T-helper 2 cell treated with Interferon-gamma antibody and Interleukin-4, amounts not matched to agents 5 μg/mL and 100 μg/mL, for 36 hours (primary cell): ENCODE measurements at regions not wholly inside any gene's neighbourhood (a gene's known extent, or its start where the extent isn't known, plus 50 kb on each side); places are given as distances from the start of the nearest gene placed in this dataset.

ENCODE experiments used
- DNase-seq: peaks from one replicate; pipeline ENCODE4 v3.0.0; 2021; ENCODE audit warnings: low spot score
- H3K27ac Mint-ChIP-seq: one replicate; pipeline ENCODE4 v1.8.0; 2021; ENCODE audit warnings: mild to moderate bottlenecking, mixed read lengths
- H3K27me3 Mint-ChIP-seq: one replicate; pipeline ENCODE4 v1.8.0; 2021; ENCODE audit warnings: low read depth, mixed read lengths
- H3K36me3 Mint-ChIP-seq: one replicate; pipeline ENCODE4 v1.8.0; 2021; ENCODE audit warnings: low read depth, mixed read lengths
- H3K4me1 Mint-ChIP-seq: one replicate; pipeline ENCODE4 v1.8.0; 2021; ENCODE audit warnings: low read depth, mixed read lengths
- H3K4me3 Mint-ChIP-seq: one replicate; pipeline ENCODE4 v1.8.0; 2022; ENCODE audit warnings: mild to moderate bottlenecking, moderate library complexity, mixed read lengths
- H3K9me3 Mint-ChIP-seq: one replicate; pipeline ENCODE4 v1.8.0; 2021; ENCODE audit warnings: mixed read lengths

- no peaks in the 10 kb centered on the region for H3K4me1 Mint-ChIP-seq
- DNase-seq: no peak
- no peak overlapping the region for H3K4me3 Mint-ChIP-seq
- no peaks in the 10 kb centered on the region for H3K9me3 Mint-ChIP-seq
- no peaks in the 10 kb centered on the region for H3K36me3 Mint-ChIP-seq
- peaks cover 21% of the 10 kb centered on the region for H3K27me3 Mint-ChIP-seq
- H3K27ac Mint-ChIP-seq: no peak overlapping the region
Observed at GRCh38 chr6:87789900-87790290, 87.9 kb upstream of the AKIRIN2 start.

GRCh38 chr6:87789198-87789899 lies 87.3 kb upstream of the AKIRIN2 start:
- no peak for DNase-seq
- H3K4me3 Mint-ChIP-seq: no peak overlapping the region
- no peaks in the 10 kb centered on the region for H3K9me3 Mint-ChIP-seq

GRCh38 chr6:87788141-87788540 lies 86.1 kb upstream of the AKIRIN2 start:
- no peak overlapping the region for H3K4me3 Mint-ChIP-seq
- H3K27me3 Mint-ChIP-seq: peaks cover 26% of the 10 kb centered on the region
- DNase-seq: no peak
- H3K4me1 Mint-ChIP-seq: no peaks in the 10 kb centered on the region
- H3K36me3 Mint-ChIP-seq: no peaks in the 10 kb centered on the region
- H3K9me3 Mint-ChIP-seq: no peaks in the 10 kb centered on the region
- no peak overlapping the region for H3K27ac Mint-ChIP-seq

More at GRCh38 chr6:87789198-87789899, 87.3 kb upstream of the AKIRIN2 start:
- H3K27me3 Mint-ChIP-seq: peaks cover 24% of the 10 kb centered on the region
- no peaks in the 10 kb centered on the region for H3K36me3 Mint-ChIP-seq
- no peak overlapping the region for H3K27ac Mint-ChIP-seq
- no peaks in the 10 kb centered on the region for H3K4me1 Mint-ChIP-seq

GRCh38 chr6:87785229-87785862 lies 83.3 kb upstream of the AKIRIN2 start:
- H3K27me3 Mint-ChIP-seq: peaks cover 33% of the 10 kb centered on the region
- H3K4me1 Mint-ChIP-seq: no peaks in the 10 kb centered on the region
- no peaks in the 10 kb centered on the region for H3K36me3 Mint-ChIP-seq
- no peak overlapping the region for H3K4me3 Mint-ChIP-seq
- H3K27ac Mint-ChIP-seq: no peak overlapping the region
- H3K9me3 Mint-ChIP-seq: no peaks in the 10 kb centered on the region
- DNase-seq: no peak

GRCh38 chr6:87784690-87785089 lies 82.7 kb upstream of the AKIRIN2 start:
- DNase-seq: no peak
- Mint-ChIP-seq H3K27ac (no peak overlapping the region), H3K9me3 (no peaks in the 10 kb centered on the region)

GRCh38 chr6:87784051-87784450 lies 82.0 kb upstream of the AKIRIN2 start:
- no peak overlapping the region for H3K27ac Mint-ChIP-seq
- DNase-seq: no peak

More at GRCh38 chr6:87784690-87785089, 82.7 kb upstream of the AKIRIN2 start:
- no peak overlapping the region for H3K4me3 Mint-ChIP-seq
- no peaks in the 10 kb centered on the region for H3K36me3 Mint-ChIP-seq
- H3K27me3 Mint-ChIP-seq: peaks cover 32% of the 10 kb centered on the region
- no peaks in the 10 kb centered on the region for H3K4me1 Mint-ChIP-seq

GRCh38 chr6:87779542-87779941 lies 77.5 kb upstream of the AKIRIN2 start:
- no peaks in the 10 kb centered on the region for H3K4me1 Mint-ChIP-seq
- H3K27me3 Mint-ChIP-seq: peaks cover 21% of the 10 kb centered on the region
- no peaks in the 10 kb centered on the region for H3K36me3 Mint-ChIP-seq
- H3K4me3 Mint-ChIP-seq: no peak overlapping the region
- H3K27ac Mint-ChIP-seq: no peak overlapping the region
- no peaks in the 10 kb centered on the region for H3K9me3 Mint-ChIP-seq
- DNase-seq: no peak

More at GRCh38 chr6:87784051-87784450, 82.0 kb upstream of the AKIRIN2 start:
- Mint-ChIP-seq H3K4me1 (no peaks in the 10 kb centered on the region), H3K4me3 (no peak overlapping the region), H3K27me3 (peaks cover 27% of the 10 kb centered on the region), H3K9me3 (no peaks in the 10 kb centered on the region), H3K36me3 (no peaks in the 10 kb centered on the region)

- DNase-seq: no peak
- no peaks in the 10 kb centered on the region for H3K9me3 Mint-ChIP-seq
Observed at GRCh38 chr6:87772597-87773530, 70.8 kb upstream of the AKIRIN2 start.

GRCh38 chr6:87767478-87767877 lies 65.4 kb upstream of the AKIRIN2 start:
- Mint-ChIP-seq H3K4me3 (no peak overlapping the region), H3K27ac (no peak overlapping the region), H3K4me1 (no peaks in the 10 kb centered on the region), H3K9me3 (no peaks in the 10 kb centered on the region), H3K27me3 (peaks cover 11% of the 10 kb centered on the region), H3K36me3 (no peaks in the 10 kb centered on the region)
- DNase-seq: no peak

More at GRCh38 chr6:87772597-87773530, 70.8 kb upstream of the AKIRIN2 start:
- no peaks in the 10 kb centered on the region for H3K4me1 Mint-ChIP-seq
- no peak overlapping the region for H3K27ac Mint-ChIP-seq
- H3K27me3 Mint-ChIP-seq: peaks cover 17% of the 10 kb centered on the region
- H3K36me3 Mint-ChIP-seq: no peaks in the 10 kb centered on the region
- no peak overlapping the region for H3K4me3 Mint-ChIP-seq

- H3K27me3 Mint-ChIP-seq: peaks cover 13% of the 10 kb centered on the region
- no peak overlapping the region for H3K4me3 Mint-ChIP-seq
- no peak for DNase-seq
- H3K27ac Mint-ChIP-seq: no peak overlapping the region
- H3K4me1 Mint-ChIP-seq: no peaks in the 10 kb centered on the region
- H3K9me3 Mint-ChIP-seq: no peaks in the 10 kb centered on the region
- no peaks in the 10 kb centered on the region for H3K36me3 Mint-ChIP-seq
Observed at GRCh38 chr6:87766211-87766610, 64.2 kb upstream of the AKIRIN2 start.

- Mint-ChIP-seq H3K9me3 (no peaks in the 10 kb centered on the region), H3K27me3 (peaks cover 14% of the 10 kb centered on the region), H3K27ac (no peak overlapping the region), H3K36me3 (no peaks in the 10 kb centered on the region), H3K4me1 (no peaks in the 10 kb centered on the region), H3K4me3 (no peak overlapping the region)
- DNase-seq: no peak
Observed at GRCh38 chr6:87763901-87764300, 61.9 kb upstream of the AKIRIN2 start.

- no peaks in the 10 kb centered on the region for H3K36me3 Mint-ChIP-seq
- DNase-seq: no peak
- H3K4me3 Mint-ChIP-seq: no peak overlapping the region
- no peaks in the 10 kb centered on the region for H3K9me3 Mint-ChIP-seq
- H3K4me1 Mint-ChIP-seq: no peaks in the 10 kb centered on the region
- no peak overlapping the region for H3K27ac Mint-ChIP-seq
- peaks cover 14% of the 10 kb centered on the region for H3K27me3 Mint-ChIP-seq
Observed at GRCh38 chr6:87763276-87763675, 61.2 kb upstream of the AKIRIN2 start.

GRCh38 chr6:87762116-87762515 lies 60.1 kb upstream of the AKIRIN2 start:
- Mint-ChIP-seq H3K4me1 (peaks cover 2% of the 10 kb centered on the region), H3K9me3 (no peaks in the 10 kb centered on the region), H3K4me3 (no peak overlapping the region), H3K27ac (no peak overlapping the region), H3K36me3 (no peaks in the 10 kb centered on the region), H3K27me3 (peaks cover 12% of the 10 kb centered on the region)
- no peak for DNase-seq

- H3K9me3 Mint-ChIP-seq: no peaks in the 10 kb centered on the region
- H3K36me3 Mint-ChIP-seq: no peaks in the 10 kb centered on the region
- no peak overlapping the region for H3K27ac Mint-ChIP-seq
- H3K27me3 Mint-ChIP-seq: peaks cover 28% of the 10 kb centered on the region
- no peak for DNase-seq
- peaks cover 15% of the 10 kb centered on the region for H3K4me1 Mint-ChIP-seq
- H3K4me3 Mint-ChIP-seq: no peak overlapping the region
Observed at GRCh38 chr6:87757792-87758191, 55.8 kb upstream of the AKIRIN2 start.
